Prostate gland (tissue), 2 donors: ENCODE measurements at regions not wholly inside any gene's neighbourhood (a gene's known extent, or its start where the extent isn't known, plus 50 kb on each side); places are given as distances from the start of the nearest gene placed in this dataset.

Experiments
- DNase-seq: peaks from one replicate; pipeline ENCODE4 v3.0.0-alpha.2; 2019; ENCODE audit warnings: low spot score
- H3K27ac ChIP-seq, 2 donors: fragments of 200-600 bp; sonication (generic); 2 replicates each; pipeline ENCODE4 v1.5.1; 2017 to 2019
- H3K27me3 ChIP-seq: fragments of 200-600 bp; sonication (generic); replicated peaks from 2 replicates; pipeline ENCODE4 v1.5.1; 2019; ENCODE audit not compliant: insufficient read depth
- H3K36me3 ChIP-seq, 2 donors: fragments of 200-600 bp; sonication (generic); 1 replicate in 1 of 2; 2 replicates in 1 of 2; pipeline versions ENCODE4 v1.5.1 to v1.8.1; 2017 to 2019
- H3K4me1 ChIP-seq: fragments of 200-600 bp; sonication (generic); replicated peaks from 2 replicates; pipeline ENCODE4 v1.5.1; 2019
- H3K4me3 ChIP-seq, 2 donors: fragments of 200-600 bp; sonication (generic); 2 replicates each; pipeline ENCODE4 v1.5.1; 2017 to 2019
- H3K9me3 ChIP-seq: fragments of 200-600 bp; sonication (generic); 2 replicates; pipeline ENCODE4 v1.5.1; 2017
- POLR2A ChIP-seq: fragments of 450-650 bp; IDR thresholded peaks from one replicate; pipeline ENCODE4 v1.6.1; 2016; ENCODE audit warnings: antibody characterized with exemption, mild to moderate bottlenecking
- POLR2AphosphoS5 ChIP-seq: sonication (generic); formaldehyde crosslinking; IDR thresholded peaks from one replicate; pipeline ENCODE4 v1.6.1; 2017; ENCODE audit warnings: antibody characterized with exemption
- WGBS: methylation state at CpG from one replicate; pipeline ENCODE4 v1.1.5; 2018; 5-methylcytosine and 5-hydroxymethylcytosine counted together
- intact Hi-C: fragments of 100-400 bp; cut with DNase I; formaldehyde crosslinking; loops from one replicate; pipeline ENCODE4 v1.14.2; 2022
- TF ChIP-seq, protein P1 (sequence below), 4 experiments: fragments of 200-600 bp in 2 of 4; fragments of 450-650 bp in 2 of 4; sonication (generic) in 2 of 4; IDR thresholded peaks; 1 replicate in 3 of 4; 2 replicates in 1 of 4; pipeline ENCODE4 v1.5.1; 2016 to 2019; ENCODE audit warnings: antibody characterized with exemption in 4 of 4, mild to moderate bottlenecking in 2 of 4, moderate library complexity in 2 of 4

DNA sequence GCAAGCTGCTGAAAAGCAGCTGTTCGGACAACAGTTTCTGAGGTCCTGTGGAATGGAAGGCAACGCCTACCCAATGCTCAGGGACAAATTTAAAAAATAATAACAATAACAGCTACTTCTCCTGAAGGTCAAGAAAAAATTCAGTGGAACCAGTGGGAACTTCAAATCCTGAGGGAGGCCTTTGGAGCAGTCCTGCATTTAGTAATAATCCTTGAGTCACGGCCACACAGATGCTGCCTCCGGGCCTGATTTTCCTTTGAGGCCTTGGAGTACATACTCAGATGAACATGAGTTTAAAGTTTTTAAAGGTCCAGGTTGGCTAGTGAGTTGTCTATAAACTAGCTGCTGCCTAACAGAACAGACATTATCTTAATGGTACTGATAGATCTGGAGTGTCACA lies 268.0 kb downstream of the MSRB3 start:
- TF ChIP-seq POLR2A = no peak
- TF ChIP-seq, protein P1, sequence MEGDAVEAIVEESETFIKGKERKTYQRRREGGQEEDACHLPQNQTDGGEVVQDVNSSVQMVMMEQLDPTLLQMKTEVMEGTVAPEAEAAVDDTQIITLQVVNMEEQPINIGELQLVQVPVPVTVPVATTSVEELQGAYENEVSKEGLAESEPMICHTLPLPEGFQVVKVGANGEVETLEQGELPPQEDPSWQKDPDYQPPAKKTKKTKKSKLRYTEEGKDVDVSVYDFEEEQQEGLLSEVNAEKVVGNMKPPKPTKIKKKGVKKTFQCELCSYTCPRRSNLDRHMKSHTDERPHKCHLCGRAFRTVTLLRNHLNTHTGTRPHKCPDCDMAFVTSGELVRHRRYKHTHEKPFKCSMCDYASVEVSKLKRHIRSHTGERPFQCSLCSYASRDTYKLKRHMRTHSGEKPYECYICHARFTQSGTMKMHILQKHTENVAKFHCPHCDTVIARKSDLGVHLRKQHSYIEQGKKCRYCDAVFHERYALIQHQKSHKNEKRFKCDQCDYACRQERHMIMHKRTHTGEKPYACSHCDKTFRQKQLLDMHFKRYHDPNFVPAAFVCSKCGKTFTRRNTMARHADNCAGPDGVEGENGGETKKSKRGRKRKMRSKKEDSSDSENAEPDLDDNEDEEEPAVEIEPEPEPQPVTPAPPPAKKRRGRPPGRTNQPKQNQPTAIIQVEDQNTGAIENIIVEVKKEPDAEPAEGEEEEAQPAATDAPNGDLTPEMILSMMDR (IDR thresholded peaks at IDR 0.05) = no peak
- no peak for TF ChIP-seq POLR2AphosphoS5
- H3K36me3 ChIP-seq = no peaks in the 10 kb centered on the region
- no peak overlapping the region for H3K4me3 ChIP-seq
- WGBS = 93% methylated on average over 4 of the region's 4 CpGs
- H3K9me3 ChIP-seq = no peaks in the 10 kb centered on the region
- H3K27me3 ChIP-seq = no peaks in the 10 kb centered on the region
- DNase-seq = no peak
- no peak overlapping the region for H3K27ac ChIP-seq
- intact Hi-C loops = no loop called here
- no peaks in the 10 kb centered on the region for H3K4me1 ChIP-seq

DNA sequence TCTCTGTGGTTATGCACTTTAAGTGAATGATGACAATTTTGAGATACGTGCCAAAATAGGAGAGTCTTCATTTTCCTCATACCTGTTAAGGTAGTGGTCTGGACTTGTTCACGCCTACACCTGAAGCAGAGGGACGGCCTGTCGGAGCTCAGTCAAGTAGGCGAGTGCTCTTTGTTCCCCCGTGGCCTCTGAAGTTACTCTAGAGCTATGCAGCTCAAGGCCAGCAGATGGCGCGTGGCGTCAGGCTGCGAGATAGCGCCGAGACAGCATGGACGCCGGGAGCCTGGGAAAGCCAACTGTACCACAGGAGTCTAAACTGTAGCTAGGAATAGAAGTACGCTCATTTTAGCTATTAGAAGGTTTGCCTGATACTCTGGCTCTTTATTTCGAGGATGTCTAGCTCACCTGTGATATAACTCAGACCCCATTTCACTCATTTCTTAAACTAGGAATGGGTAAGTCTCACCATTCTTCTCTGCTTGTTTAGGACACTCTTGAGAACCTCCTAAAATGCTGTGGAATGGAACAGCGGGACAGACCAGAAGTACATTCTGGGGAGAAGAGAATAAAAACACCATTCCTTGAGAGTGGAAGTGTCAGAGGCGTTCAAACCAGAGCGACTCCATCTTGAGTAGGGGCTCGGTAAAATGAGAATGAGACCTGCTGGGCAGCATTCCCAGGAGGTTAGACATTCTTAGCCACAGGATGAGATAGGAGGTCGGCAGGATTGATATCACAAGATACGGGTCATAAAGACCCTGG lies 267.4 kb upstream of the HMGA2 start:
- TF ChIP-seq POLR2A (no peak), POLR2AphosphoS5 (peak; percentile 11)
- TF ChIP-seq, protein P1 (IDR thresholded peaks at IDR 0.05) = peak; percentile 67 to 90 (median 86)
- WGBS = 27% methylated on average over 22 of the region's 22 CpGs
- no peak overlapping the region for H3K27ac ChIP-seq
- H3K27me3 ChIP-seq = no peaks in the 10 kb centered on the region
- peak; percentile 74 for DNase-seq
- no peaks in the 10 kb centered on the region for H3K9me3 ChIP-seq
- H3K36me3 ChIP-seq = no peaks in the 10 kb centered on the region
- H3K4me1 ChIP-seq = no peaks in the 10 kb centered on the region
- intact Hi-C loops = loop anchor here (5.0 kb wide), 1 partner anchor 530 kb away; no protein-coding TSS in a partner anchor
- no peak overlapping the region for H3K4me3 ChIP-seq

DNA sequence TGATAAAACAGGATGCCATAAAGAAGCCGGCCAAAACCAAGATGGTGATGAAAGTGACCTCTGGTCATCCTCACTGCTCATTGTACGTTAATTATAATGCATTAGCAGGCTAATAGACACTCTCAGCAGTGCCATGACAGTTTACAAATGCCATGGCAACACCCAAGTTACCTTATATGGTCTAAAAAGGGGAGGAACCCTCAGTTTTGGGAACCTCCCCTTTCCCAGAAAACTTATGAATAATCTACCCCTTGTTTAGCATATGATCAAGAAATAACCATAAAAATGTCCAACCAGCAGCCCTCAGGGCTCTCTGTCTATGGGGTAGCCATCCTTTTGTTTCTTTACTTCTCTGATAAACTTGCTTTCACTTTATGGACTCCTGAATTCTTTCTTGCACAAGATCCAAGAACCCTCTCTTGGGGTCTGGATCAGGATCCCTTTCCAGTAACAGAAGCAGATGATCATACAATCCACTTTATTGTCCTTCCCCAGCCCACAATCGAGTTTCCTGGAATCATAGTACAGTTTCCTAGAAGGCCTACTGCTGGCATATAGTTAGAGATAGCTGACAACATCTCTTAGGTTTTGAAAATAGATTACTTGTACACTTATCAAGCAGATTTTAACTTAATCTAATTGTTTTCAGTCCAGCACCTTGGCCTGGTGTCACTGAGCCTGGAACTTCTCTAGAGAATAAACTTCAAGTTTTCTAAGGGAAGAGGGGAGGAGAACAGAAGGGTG lies 266.7 kb upstream of the HMGA2 start:
- no peak for DNase-seq
- no peaks in the 10 kb centered on the region for H3K4me1 ChIP-seq
- no peaks in the 10 kb centered on the region for H3K9me3 ChIP-seq
- no peaks in the 10 kb centered on the region for H3K36me3 ChIP-seq
- intact Hi-C loops = loop anchor here (5.0 kb wide), 1 partner anchor 530 kb away; no protein-coding TSS in a partner anchor
- no peak overlapping the region for H3K4me3 ChIP-seq
- no peak for TF ChIP-seq POLR2AphosphoS5
- TF ChIP-seq, protein P1 (IDR thresholded peaks at IDR 0.05) = no peak
- TF ChIP-seq POLR2A = no peak
- 87% methylated on average over 3 of the region's 3 CpGs for WGBS
- H3K27me3 ChIP-seq = no peaks in the 10 kb centered on the region
- no peak overlapping the region for H3K27ac ChIP-seq

DNA sequence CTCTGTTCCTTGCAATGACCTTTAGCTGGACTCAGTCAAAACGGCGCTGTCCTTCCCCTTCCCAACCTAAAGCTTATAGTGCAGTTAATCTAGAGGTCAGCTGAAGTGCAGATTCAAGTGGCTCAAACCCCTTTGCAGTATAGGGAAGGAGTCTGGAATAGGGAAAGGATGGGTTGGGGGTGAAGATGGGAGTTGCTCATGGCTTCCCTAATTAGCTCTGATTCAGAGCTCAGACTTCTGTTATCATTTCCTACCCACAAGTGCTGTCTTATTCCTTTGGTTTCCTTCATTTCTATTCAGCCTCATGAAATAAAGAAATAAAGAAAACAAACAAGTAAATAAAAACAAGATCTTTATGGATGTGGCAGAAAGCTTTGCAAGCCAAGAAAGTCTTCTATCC lies 264.0 kb upstream of the HMGA2 start:
- Histone ChIP-seq H3K4me3 (no peak overlapping the region), H3K27me3 (no peaks in the 10 kb centered on the region), H3K4me1 (no peaks in the 10 kb centered on the region), H3K9me3 (no peaks in the 10 kb centered on the region), H3K27ac (no peak overlapping the region), H3K36me3 (no peaks in the 10 kb centered on the region)
- WGBS = 90% methylated on average over 2 of the region's 2 CpGs
- TF ChIP-seq, protein P1 (IDR thresholded peaks at IDR 0.05) = no peak
- no peak for TF ChIP-seq POLR2A
- no peak for TF ChIP-seq POLR2AphosphoS5
- intact Hi-C loops = no loop called here
- DNase-seq = no peak
